A549 (cell line): ENCODE measurements at regions not wholly inside any gene's neighbourhood (a gene's known extent, or its start where the extent isn't known, plus 50 kb on each side); places are given as distances from the start of the nearest gene placed in this dataset.

Experiments used
- ATAC-seq, 2 experiments: fragments of 200-7000 bp in 1 of 2; fragments of >200 bp in 1 of 2; cut with Nextera tagmentation in 1 of 2; cut with Tn5 transposase in 1 of 2; 3 replicates each; pipeline versions ENCODE4 v1.8.0 to v1.9.1; 2018 to 2020; ENCODE audit warnings: mild to moderate bottlenecking in 1 of 2, moderate library complexity in 1 of 2
- CTCF ChIA-PET: fragments of 300-600 bp; sonication (Branson Sonifier 250); formaldehyde crosslinking; extraction: SDS; loops from one replicate; lab custom pipeline; 2021; ENCODE audit warnings: antibody characterized with exemption, inconsistent platforms; lab: Yijun Ruan, JAX
- POLR2A ChIA-PET: fragments of 350-600 bp; formaldehyde crosslinking; extraction: SDS; loops from one replicate; lab custom pipeline; 2021; ENCODE audit warnings: antibody characterized with exemption, inconsistent platforms; lab: Yijun Ruan, JAX
- DNase-seq, 2 experiments: peaks; one replicate each; pipeline versions ENCODE4 v3.0.0 to v3.0.0-alpha.2; 2011 to 2016; ENCODE audit warnings: low read depth in 1 of 2, low spot score in 1 of 2
- FAIRE-seq: peaks from 2 replicates; lab custom pipeline; 2011; peaks lifted over from hg19 to GRCh38; lab: Jason Lieb, UNC
- H3K27ac ChIP-seq, 2 experiments: fragments of >200 bp; sonication (Bioruptor Twin); formaldehyde crosslinking; 3 replicates each; pipeline ENCODE4 v1.5.1; 2016 to 2017
- H3K4me1 ChIP-seq: fragments of >200 bp; sonication (Bioruptor Twin); formaldehyde crosslinking; 3 replicates; pipeline ENCODE4 v1.6.1; 2016
- H3K4me2 ChIP-seq: fragments of >200 bp; sonication (Bioruptor Twin); formaldehyde crosslinking; 3 replicates; pipeline ENCODE4 v1.6.1; 2016
- H3K4me3 ChIP-seq: fragments of >200 bp; sonication (Bioruptor Twin); formaldehyde crosslinking; 3 replicates; pipeline ENCODE4 v1.5.1; 2016
- H3K9me3 ChIP-seq: fragments of >200 bp; sonication (Bioruptor Twin); formaldehyde crosslinking; 3 replicates; pipeline ENCODE4 v1.6.1; 2016
- CTCF ChIP-seq: fragments of >200 bp; sonication (Bioruptor Twin); formaldehyde crosslinking; IDR thresholded peaks from 3 replicates; pipeline ENCODE4 v1.5.1; 2016
- ELK1 ChIP-seq: fragments of 150-350 bp; IDR thresholded peaks from 2 replicates; pipeline ENCODE4 v1.6.1; 2014; ENCODE audit warnings: low read depth, mild to moderate bottlenecking, low read length
- HES2 ChIP-seq: fragments of >200 bp; sonication (Bioruptor Twin); formaldehyde crosslinking; IDR thresholded peaks from 2 replicates; pipeline ENCODE4 v1.6.1; 2016
- JUN ChIP-seq, 2 experiments: fragments of >200 bp; sonication (Bioruptor Twin); formaldehyde crosslinking; IDR thresholded peaks; 2 replicates in 1 of 2; 3 replicates in 1 of 2; pipeline ENCODE4 v1.6.1; 2016 to 2017
- JUNB ChIP-seq: fragments of >200 bp; sonication (Bioruptor Twin); formaldehyde crosslinking; IDR thresholded peaks from 2 replicates; pipeline ENCODE4 v1.6.1; 2016
- KDM1A ChIP-seq: fragments of 200-600 bp; sonication (generic); IDR thresholded peaks from 2 replicates; pipeline ENCODE4 v1.6.1; 2016; ENCODE audit warnings: low read depth, mild to moderate bottlenecking
- MAX ChIP-seq: IDR thresholded peaks from 2 replicates; pipeline ENCODE4 v1.6.1; 2012
- MAZ ChIP-seq: fragments of 150-350 bp; IDR thresholded peaks from 2 replicates; pipeline ENCODE4 v1.6.1; 2014; ENCODE audit warnings: antibody characterized with exemption, low read depth, low read length, borderline replicate concordance
- NFE2L2 ChIP-seq: fragments of 150-350 bp; conservative IDR thresholded peaks from 2 replicates; pipeline ENCODE4 v1.6.1; 2014; ENCODE audit warnings: low read length
- PBX3 ChIP-seq: IDR thresholded peaks from 2 replicates; pipeline ENCODE4 v1.6.1; 2012
- PHF8 ChIP-seq: fragments of 200-600 bp; sonication (generic); IDR thresholded peaks from 2 replicates; pipeline ENCODE4 v1.6.1; 2016; ENCODE audit warnings: low read depth, mild to moderate bottlenecking, antibody characterized with exemption, moderate library complexity, borderline replicate concordance
- RAD21 ChIP-seq, 2 experiments: fragments of >200 bp in 1 of 2; sonication (Bioruptor Twin) in 1 of 2; formaldehyde crosslinking in 1 of 2; IDR thresholded peaks in 1 of 2; conservative IDR thresholded peaks in 1 of 2; 2 replicates in 1 of 2; 3 replicates in 1 of 2; pipeline ENCODE4 v1.6.1; 2012 to 2018; ENCODE audit warnings: inconsistent platforms in 1 of 2
- RCOR1 ChIP-seq: fragments of 150-350 bp; IDR thresholded peaks from 2 replicates; pipeline ENCODE4 v1.6.1; 2014; ENCODE audit warnings: antibody characterized with exemption, low read length, low read depth
- RNF2 ChIP-seq: fragments of 200-600 bp; sonication (generic); IDR thresholded peaks from 2 replicates; pipeline ENCODE4 v1.6.1; 2016; ENCODE audit warnings: low read depth, mild to moderate bottlenecking, antibody characterized with exemption, moderate library complexity, borderline replicate concordance
- SMC3 ChIP-seq: fragments of >200 bp; sonication (Bioruptor Twin); formaldehyde crosslinking; IDR thresholded peaks from 3 replicates; pipeline ENCODE4 v1.6.1; 2018; ENCODE audit warnings: inconsistent platforms
- SREBF2 ChIP-seq: fragments of 450-650 bp; IDR thresholded peaks from 2 replicates; pipeline ENCODE4 v1.6.1; 2014; ENCODE audit warnings: mild to moderate bottlenecking, moderate library complexity
- TFCP2L1 ChIP-seq: fragments of 250-450 bp; sonication (Bioruptor Pico); IDR thresholded peaks from 2 replicates; pipeline ENCODE4 v1.5.0; 2021; ENCODE audit warnings: mild to moderate bottlenecking
- ZNF302 ChIP-seq: fragments of 250-450 bp; sonication (Bioruptor Pico); IDR thresholded peaks from 2 replicates; pipeline ENCODE4 v1.9.0; 2021; ENCODE audit warnings: inconsistent platforms, mild to moderate bottlenecking, moderate library complexity
- WGBS: methylation state at CpG from one replicate; pipeline ENCODE4 v1.1.6; 2017; ENCODE audit errors: missing lambda C conversion rate; 5-methylcytosine and 5-hydroxymethylcytosine counted together

GRCh38 chr13:108156749-108157148 is 58.6 kb downstream of the LIG4 start:
- Histone ChIP-seq H3K4me1 (no peaks in the 10 kb centered on the region), H3K4me2 (no peak overlapping the region), H3K27ac (no peak overlapping the region), H3K4me3 (no peak overlapping the region), H3K9me3 (no peaks in the 10 kb centered on the region)
- ChIA-PET POLR2A (no interaction called here), CTCF (interaction anchor here (1.1 to 3.4 kb wide), 5 partner anchors 8 to 946 kb away, joined by 3 to 22 read pairs (median 12); no protein-coding TSS in a partner anchor)
- FAIRE-seq (no peak), DNase-seq (no peak), ATAC-seq (no peak)
- 82% methylated on average over 5 of the region's 5 CpGs for WGBS
- TF ChIP-seq JUNB: no peak
- no peak for TF ChIP-seq PHF8
- no peak for TF ChIP-seq TFCP2L1
- no peak for TF ChIP-seq ELK1
- no peak for TF ChIP-seq RNF2
- TF ChIP-seq PBX3: no peak

- TF ChIP-seq SMC3 (peak; percentile 37; the same call in 1 of the 3 replicates), MAZ (no peak), RCOR1 (no peak), KDM1A (no peak), HES2 (no peak), JUN (IDR thresholded peaks at IDR 0.05) (no peak), NFE2L2 (no peak), ELK1 (no peak), RAD21 (conservative IDR thresholded peaks at IDR 0.05 in 1 of 2, IDR thresholded peaks at IDR 0.05 in 1 of 2) (peak; percentile 45 to 47; a peak in 4 of 5 replicates), CTCF (peak; percentile 52), SREBF2 (no peak), MAX (no peak), ZNF302 (CRISPR knock-in tag) (no peak)
- no peak overlapping the region for H3K4me3 ChIP-seq
- H3K9me3 ChIP-seq: no peaks in the 10 kb centered on the region
- DNase-seq: peak in 1 of 2 experiments; percentile 29
- CTCF ChIA-PET: interaction anchor here (0.6 to 3.4 kb wide), 16 partner anchors 10 to 952 kb away, joined by 3 to 22 read pairs (median 3); no protein-coding TSS in a partner anchor
- H3K4me2 ChIP-seq: no peak overlapping the region
- H3K27ac ChIP-seq: no peak overlapping the region
- H3K4me1 ChIP-seq: no peaks in the 10 kb centered on the region
- WGBS: 33% methylated on average over 16 of the region's 16 CpGs
- ATAC-seq: no peak
- FAIRE-seq: no peak
- POLR2A ChIA-PET: no interaction called here
Measured at GRCh38 chr13:108155185-108156106, 59.9 kb downstream of the LIG4 start.
